H1 (cell line): ENCODE measurements at regions not wholly inside any gene's neighbourhood (a gene's known extent, or its start where the extent isn't known, plus 50 kb on each side); places are given as distances from the start of the nearest gene placed in this dataset.

Experiments
- CREB1 ChIP-seq: IDR thresholded peaks from 2 replicates; pipeline ENCODE4 v1.6.1; 2012; ENCODE audit warnings: inconsistent platforms
- E2F6 ChIP-seq: IDR thresholded peaks from 2 replicates; pipeline ENCODE4 v1.6.1; 2012; ENCODE audit warnings: inconsistent platforms
- POLR2AphosphoS5 ChIP-seq: IDR thresholded peaks from 2 replicates; pipeline ENCODE4 v1.6.1; 2011; ENCODE audit warnings: low read depth, low read length

GRCh38 chr16:52350031-52350642 is 196.8 kb downstream of the TOX3 start (continued):
- TF ChIP-seq E2F6 (no peak), POLR2AphosphoS5 (no peak), CREB1 (no peak)
- TF ChIP-seq, all 59 proteins: peak for 0
